DMS53 treated with DMSO at 0.1 percent for 48 hours (cell line): ENCODE measurements at regions not wholly inside any gene's neighbourhood (a gene's known extent, or its start where the extent isn't known, plus 50 kb on each side); places are given as distances from the start of the nearest gene placed in this dataset.

Experiments
- DNase-seq: peaks from one replicate; lab custom pipeline; 2025; ENCODE audit not compliant: unreplicated experiment; lab: John Stamatoyannopoulos, UW

DNA sequence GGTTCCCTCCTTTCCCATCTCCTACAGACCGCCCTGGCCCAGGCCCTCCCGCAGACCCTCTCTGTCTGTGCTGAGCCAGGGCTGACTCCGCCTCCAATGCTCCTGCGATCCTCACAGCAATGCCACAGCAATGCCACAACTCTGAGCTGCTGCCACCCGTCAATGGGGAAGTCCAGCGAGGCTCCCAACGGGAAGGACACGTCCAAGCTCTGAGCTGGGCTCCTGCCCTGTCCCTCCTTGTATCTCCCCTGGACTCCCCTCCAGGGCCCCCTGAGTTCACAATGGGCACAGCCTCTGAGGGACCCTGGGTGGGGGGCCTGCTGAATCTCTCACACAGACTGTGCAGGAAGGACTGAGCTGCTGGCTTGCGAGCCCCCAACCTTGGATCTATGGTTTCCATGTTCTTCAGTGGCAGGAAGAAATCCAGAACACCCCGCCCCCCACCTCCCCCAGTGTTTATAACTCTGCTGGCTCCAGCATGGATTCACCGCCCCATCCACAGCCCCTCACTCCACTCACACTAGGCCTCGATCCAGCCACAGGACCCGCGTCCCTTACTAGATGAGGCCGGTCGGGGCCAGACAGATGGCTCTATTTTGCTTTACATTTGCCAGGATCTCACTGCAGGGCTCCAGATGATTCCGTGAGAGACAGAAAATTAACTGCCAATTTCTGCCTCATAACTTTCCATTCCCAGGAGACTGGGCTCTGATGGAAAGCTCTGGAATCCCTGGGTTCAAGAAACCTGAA is 338.0 kb downstream of the MATN1 start:
- no peak for DNase-seq

DNA sequence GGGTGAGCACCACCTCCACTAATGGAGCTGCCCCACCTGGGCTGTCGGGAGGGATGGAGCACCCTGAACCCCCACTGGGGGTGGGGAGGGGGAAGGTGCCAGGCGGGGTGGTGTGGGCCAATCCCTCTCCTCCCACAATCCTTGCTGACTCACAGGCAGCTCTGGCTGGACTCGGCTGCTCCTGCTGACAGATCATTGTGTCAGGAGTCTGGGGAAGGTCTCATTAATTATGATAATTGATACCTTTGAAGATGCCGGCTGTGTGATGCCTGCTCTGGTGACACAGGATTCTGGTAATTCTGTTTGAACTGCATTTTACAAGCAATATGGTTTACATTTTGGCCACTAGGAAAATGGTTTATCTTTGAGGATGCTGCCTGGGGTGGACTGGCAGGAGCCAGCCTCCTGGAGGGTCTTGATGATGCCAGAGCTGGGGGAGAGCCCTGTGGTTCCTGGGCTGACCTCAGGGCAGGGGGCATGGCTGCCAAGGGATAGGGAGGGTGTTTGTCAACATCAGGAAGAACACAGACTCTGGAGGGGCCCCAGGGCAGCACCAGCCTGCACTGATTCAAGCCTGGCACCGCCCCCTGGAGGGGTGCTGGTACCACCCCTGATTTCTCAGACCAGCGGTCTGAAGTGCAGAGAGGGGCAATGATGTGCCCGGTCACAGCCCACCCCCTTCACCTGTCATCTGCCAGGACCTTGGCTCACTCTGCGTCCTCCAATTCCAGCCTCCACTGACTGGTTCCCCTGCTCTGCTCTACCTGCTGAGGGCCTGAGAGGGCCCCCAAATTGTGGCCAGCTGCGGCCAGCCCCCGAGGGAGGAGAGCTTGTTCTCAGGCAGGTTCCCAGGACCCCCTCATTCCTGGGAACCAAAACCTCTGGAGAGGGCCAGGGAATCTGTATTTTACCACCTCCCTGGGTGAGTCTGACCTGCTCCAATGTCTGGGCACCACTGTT is 338.8 kb downstream of the MATN1 start:
- DNase-seq = no peak

DNA sequence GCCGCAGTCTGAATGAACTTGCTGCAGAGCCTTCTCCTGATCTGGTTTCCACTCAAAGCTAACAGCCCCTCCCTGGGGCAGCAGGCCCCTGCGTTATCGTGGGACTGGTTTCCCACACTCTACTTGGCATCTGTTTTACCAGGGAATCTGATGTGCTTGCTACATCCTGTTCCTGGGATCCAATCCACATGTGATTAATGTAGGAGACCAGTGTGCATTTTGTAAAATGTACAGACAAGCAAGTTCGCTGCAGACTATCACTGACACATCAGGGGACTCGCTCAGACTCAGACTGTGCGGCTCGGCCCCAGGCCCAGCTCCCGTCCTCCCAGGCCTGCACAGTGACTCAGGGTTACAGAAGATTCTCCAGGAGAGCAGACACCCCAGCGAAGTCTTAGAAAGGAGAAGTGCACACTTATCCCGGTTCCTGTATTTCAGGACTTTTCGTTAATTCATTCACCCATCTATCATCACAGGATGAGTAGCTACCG is 340.1 kb downstream of the MATN1 start:
- no peak for DNase-seq

DNA sequence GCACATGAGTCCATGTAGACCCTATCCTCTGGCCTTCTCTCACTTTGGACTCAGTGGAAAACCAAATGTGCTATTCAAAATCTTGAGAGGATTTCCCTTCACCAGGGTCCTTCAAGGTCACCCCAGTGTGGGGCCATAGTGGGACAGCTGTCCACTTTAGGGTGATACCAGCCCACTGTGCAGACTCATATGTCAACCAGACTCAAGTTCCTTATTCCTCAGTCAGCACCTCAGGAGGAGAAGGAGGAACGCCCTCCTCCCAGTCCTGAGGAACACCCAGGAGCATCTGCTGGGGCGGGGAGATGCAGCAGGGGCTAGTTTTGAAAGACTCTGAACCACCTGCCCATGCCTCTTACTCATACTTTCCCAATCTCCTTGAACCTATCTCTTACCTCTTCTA is 340.9 kb downstream of the MATN1 start:
- no peak for DNase-seq

DNA sequence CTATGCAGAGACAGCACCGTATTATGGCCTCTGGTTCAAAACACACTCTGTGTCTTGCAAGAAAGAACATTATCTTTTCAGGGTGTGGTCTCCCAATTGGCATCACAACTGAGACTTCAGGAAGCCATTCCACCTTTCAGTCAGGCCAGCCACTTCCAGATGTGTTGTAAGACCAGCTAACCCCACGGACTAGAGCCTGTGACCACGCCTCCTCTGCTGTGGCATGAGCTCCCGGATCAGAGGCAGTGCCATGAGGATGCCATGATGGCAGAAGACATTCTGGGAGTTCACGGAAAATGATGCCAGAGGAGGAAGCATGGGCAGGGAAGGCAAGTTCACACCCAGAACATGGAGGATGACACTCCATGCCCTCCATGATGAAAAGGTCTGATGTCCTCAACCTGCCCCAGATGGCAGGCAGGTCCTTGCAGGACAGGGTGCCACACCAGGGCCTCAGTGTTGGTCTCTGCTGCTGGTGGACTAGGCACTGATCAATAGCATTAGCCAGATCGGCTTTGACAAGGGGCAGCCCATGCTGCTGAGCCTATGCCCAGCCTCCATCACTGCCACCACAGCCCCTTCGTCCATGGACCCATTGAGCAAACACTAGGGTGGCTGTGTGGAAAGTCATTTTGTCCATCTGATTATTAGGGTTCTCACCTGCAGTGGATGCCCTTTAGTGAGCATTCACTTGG is 341.6 kb downstream of the MATN1 start:
- no peak for DNase-seq

DNA sequence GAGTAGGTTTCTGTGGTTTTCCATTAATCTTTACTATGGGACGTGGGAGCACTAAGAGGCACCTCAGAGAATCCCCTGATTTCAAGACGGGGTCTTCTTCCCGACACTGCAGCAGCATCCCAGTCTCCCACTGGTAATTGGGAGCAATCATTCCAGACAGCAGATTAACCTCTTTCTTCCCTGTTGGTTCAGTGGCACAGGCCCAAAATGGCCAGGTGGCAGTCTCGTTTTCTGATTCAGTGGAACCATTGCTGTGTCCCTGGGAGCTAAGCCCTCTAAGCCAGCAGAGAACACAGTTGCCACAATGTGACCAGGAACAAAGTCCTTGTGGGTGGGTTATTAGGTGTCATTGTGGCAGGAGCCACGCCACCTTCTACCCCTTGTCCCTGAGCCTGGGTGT is 342.1 kb downstream of the MATN1 start:
- DNase-seq = no peak

DNA sequence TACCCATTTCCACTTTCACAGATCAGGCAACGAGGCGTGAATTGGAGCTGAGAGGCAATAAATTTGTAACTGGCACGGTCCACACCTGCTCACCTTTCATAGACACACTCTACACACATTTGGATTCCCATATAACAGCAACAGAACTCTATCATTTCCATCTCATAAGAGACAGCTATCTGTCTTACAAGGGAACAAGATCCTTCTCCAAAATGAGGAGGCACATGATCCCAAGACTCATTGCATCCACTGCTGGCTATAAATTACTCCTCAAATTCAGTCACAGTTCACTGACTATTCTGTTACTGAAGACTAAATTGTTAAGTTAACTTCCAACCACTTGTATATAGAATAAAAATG is 342.8 kb downstream of the MATN1 start:
- no peak for DNase-seq

DNA sequence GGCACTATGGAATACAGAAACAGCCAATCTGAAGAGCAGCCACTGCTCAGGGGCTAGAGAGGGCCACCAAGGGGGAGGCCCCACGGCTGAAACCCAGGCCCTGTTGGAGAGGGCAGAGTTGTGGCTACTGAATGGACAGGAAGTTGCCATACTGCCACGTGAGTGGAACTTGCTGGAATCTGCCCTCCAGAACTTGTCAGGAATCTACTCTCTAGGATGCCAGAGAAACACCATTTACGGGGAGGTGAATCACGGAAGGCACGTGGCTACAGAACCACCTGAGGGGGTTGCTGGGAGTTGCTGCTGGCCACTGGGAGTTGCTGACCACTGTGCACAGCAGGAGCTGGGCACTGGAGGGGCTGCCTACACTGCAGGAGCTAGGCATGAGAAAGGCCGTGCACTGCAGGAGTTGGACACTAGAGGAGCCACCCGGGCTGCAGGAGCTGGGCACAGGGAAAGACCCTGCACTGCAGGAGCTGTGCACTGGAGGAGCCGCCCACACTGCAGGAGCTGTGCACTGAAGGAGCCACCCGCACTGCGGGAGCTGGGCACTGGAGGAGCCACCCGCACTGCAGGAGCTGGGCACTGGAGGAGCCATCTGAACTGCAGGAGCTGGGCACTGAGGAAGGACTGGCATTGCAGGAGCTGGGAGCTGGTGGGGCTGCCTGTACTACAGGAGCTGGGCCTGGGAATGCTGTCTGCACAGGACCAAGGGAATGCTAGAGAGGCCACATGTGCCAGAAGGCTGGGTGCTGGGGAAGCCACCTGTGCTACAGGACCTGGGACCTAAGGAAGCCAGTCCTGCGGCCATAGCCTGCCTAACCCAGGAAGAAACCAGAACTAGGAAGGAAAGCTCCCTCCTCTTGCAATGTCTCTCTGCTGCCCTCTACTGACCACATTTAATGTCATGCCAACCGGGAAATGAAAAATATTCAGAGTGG is 343.4 kb downstream of the MATN1 start:
- peak; percentile 10 for DNase-seq

DNA sequence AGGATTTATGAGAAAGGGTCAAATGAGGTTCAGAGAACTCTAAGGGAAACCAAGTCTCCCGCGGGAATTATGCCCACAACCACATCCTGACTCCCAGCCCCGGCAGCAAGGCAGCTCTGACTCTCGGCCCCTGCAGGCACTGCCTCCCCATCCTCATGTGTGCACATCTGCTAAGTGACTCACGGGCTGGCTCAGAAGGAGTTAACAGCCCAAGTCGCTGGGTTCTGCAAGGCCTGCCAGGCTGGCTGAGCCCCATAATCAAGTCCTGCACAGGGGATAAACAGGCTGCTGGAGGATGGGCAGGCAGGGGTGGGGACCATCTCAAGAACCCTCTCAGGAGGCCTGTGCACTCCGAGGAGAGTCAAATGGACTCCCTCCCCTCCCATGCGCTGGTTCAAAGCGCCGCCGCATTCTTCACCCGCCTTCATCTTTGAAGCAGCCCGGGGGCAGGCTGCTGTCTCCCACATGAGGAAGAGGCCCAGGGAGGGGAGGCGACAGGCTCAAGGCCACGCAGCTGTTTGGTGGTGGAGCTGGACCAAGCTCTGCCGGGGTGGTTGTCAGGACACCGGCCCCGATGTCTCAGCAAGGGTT is 344.3 kb downstream of the MATN1 start:
- no peak for DNase-seq

DNA sequence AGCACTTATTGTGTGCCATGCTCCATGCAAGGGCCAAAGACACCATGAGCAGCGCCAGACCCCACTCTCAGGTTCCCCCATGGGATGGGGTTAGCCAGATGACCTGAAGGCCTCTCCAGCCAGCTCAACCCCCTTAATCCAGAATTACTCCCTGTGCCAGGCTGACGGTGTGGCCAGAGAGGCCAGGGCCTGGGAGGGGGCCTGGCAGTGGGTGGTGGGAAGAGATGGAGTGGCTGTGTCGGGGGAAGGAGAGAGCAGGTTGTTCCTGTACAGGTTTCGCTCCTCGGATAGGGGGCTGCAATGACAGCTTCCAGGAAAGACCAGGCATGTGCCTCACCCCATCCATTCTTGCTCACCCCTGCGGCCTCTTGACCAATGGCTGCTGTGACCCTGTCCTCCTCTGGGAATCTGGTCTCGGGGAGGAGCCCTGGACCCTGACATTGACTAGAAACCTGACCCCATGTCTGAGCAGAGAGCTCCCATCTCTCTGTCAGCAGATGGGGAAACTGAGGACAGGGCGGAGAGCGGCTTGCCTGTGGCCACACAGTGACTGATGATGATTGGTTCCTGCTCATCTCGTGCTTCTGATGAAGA is 345.3 kb downstream of the MATN1 start:
- DNase-seq = no peak

DNA sequence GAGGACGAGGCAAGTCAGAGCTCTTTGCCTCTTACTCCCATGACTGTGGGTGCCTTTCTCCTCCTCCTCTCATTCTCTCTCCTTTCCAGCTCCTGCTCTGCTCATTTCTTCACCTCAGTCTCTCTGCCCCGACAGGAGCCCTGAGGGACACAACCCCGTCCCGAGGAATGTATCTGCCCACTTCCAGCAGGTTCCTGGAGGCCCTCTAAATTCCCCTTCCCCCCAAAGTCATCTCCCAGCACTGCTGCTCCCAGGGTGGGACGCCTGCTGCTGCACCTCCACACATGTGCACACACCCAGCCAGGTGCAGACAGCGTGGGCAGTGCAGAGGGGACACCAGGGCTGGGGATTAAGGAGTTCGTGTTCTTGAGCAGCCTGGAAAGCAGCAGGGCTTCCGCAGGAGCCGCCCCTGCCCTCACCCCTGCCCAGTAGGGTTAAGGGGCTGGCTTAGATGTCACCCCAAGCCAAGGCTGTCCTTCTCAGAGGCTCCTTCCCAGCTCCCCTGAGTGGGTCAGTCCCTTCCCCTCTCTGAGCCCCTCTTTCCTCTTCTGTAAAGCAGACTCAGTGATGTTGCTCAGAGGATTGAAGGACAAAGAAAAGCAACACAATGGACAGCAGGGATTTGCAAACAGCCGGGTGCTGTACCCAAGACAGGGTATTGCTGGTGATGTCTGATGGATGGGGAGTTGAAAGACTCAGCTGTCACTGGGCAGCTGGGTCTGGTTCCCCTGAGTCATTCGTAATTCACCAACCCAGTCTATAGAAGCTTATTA is 346.0 kb downstream of the MATN1 start:
- DNase-seq = no peak

DNA sequence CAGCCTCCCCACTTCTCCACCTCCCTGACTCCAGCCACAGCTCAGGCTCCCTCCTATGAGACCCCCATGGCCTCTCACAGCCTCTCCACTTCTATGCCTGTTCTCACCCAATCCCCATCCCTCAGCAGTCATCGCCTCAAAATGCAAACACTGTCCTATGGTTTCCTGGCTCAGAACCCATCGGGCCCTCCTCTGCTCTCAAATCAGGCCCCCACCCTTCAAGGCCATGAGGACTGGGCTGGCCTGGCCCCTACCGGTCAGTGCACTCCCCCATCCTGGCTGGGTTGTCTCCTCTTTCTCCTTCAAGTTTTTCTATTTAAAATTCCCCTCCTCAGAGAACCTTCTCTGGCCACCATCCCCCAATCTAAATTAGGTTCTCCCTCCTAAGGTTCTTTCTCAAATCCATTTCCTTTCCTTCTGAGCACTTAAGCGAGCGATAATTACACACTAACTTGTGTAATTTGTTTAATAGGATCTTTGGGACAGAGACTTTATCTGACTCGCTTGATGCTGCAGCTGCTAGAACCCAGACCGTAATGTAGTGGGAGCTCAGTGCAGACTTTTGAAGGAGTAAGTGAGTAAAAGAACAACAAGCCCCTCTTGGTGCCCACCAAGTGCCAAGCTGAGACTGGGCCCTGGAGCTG is 347.2 kb downstream of the MATN1 start:
- DNase-seq = no peak

DNA sequence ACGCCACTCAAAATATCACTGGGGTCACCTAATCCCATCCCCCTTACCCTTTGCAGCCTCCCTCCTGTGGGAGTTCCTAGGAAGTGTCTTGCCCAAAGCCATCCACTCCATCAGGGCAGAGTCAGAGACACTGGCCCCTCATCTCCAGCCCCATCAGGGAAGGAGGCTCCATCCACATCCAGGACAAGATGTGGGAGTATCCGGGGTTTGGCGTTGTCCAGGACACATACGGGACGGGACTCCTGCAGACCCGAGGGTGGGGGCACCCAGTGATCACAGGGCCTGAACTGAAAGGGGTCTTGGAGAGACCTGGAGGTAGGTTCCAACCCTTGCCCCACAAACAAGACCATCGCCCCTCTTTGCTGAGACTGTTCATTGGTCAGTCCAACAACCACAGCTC is 348.2 kb downstream of the MATN1 start:
- DNase-seq = no peak

DNA sequence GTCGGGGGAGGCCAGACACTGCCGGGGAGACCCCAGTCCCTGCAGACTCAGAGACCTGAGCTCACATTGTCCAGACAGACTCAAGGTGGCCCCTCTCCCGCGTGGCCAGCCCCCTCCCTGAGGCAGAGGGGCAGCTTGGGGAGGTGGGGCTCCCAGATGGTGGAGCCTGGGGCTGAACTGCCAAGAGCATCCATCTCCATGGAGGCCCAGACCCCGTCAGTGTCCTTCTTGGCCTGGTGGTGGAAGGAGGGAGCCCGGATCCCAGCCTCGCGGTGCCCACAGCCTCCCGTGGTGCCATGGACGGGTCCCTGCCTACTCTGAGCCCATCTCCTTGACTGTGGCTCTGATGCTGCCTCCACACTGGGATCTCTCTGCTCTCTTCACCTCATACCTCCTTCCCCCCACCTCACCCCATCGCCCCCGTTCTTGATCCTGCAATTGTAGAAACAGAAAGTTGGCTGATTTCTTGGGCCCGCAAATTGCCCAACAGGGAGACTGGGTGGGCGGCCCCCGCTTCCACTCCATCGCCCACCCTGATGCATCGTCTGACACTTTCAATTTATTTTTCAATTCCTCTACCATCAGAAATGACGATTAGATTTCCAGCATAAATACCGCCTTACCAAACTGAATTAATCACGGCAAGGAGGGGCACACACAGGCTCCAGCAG is 348.9 kb downstream of the MATN1 start:
- no peak for DNase-seq

DNA sequence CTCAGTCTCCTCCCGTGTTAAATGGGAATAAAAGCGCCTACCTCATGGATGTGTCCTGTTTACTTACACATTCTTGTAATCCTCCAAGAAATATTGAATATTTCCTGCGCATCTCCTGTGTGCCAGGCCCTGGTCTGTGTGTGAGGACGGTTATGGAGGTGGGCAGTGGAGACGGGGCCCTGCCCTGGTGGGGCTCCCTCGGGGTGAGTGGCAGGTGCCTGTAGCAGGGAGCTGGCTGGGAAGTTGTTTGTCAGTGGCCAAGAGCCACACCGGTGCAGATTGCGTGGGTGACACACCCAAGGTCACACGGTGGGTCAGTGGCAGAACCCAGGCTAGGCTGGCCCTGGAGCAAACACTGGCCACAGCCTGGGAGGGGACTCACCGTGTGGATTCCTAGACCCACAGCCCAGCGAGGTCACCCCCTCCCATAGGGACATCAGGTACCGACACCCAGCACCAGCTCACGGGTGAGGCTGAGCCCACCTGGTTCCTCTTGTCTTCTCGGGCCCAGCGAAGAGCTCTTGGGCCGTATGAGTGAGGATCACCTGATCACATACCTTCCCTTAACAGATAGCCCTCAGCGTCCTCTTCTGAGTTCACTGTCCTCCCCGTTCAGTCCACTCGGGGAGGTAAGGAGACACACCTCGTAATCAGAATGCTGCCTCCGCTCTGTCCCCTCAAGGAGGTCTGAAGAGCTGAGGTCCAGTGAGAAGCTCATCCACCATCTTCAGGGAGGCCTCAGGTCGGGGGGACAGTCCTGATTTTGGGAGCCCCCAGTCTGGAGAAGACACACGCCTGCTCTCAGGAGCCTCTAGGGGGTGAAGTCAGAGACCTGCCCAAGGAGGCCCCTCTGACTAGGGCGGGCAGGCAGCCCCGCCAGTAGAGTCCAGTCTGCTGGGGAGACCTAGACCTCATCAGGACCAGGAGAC is 349.6 kb downstream of the MATN1 start:
- no peak for DNase-seq

DNA sequence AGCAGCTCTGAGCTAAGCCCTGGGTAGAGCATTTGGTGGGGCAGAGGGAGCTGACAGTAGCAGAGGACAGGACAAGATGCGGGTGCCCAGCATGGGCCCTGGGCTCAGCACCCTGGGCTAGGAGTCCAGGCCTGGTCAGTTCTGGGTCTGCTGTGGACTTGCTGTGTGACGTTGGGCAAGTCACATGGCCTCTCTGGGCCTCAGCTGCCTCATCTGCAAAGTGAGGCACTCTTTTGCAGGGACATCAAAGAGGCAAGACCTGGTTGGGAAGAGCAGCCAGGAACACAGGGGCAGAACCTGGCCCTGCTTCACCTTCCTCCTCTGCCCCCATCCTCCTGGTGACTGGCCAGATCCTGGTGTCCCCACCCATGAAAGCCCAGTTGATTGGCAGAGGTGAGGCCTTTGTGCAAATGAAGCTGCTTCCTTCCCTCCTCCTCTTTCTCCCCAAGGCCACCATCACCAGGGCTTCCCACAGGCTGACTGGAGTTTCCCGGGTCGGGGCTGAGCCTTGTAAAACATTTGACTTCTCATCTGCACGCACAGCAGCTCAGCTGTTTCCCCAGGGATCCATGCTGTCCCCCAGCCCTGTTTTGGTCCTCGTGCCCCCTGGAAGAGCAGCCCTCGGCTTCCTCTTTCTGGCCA is 350.5 kb downstream of the MATN1 start:
- no peak for DNase-seq
